MG63 (cell line): ENCODE measurements at regions not wholly inside any gene's neighbourhood (a gene's known extent, or its start where the extent isn't known, plus 50 kb on each side); places are given as distances from the start of the nearest gene placed in this dataset.
"Not testable (repeated sequence)": the region's sequence is repeated elsewhere in the genome, so short reads cannot be mapped to it uniquely, and the experiment has no call there.

Experiments used
- DNase-seq: peaks from one replicate; pipeline ENCODE4 v3.0.0-alpha.2; 2020
- H3K27me3 ChIP-seq: fragments of 250-450 bp; sonication (Bioruptor Pico); 2 replicates; pipeline ENCODE4 v1.5.1; 2020; ENCODE audit warnings: mild to moderate bottlenecking, moderate library complexity
- H3K36me3 ChIP-seq: fragments of 250-450 bp; sonication (Bioruptor Pico); 2 replicates; pipeline ENCODE4 v1.5.1; 2020; ENCODE audit warnings: mild to moderate bottlenecking, moderate library complexity
- H3K4me3 ChIP-seq: fragments of 250-450 bp; sonication (Bioruptor Pico); 2 replicates; pipeline ENCODE4 v1.5.1; 2020; ENCODE audit warnings: mild to moderate bottlenecking, moderate library complexity
- H3K9me3 ChIP-seq: fragments of 250-450 bp; sonication (Bioruptor Pico); 2 replicates; pipeline ENCODE4 v1.5.1; 2020; ENCODE audit warnings: mild to moderate bottlenecking, moderate library complexity

DNA sequence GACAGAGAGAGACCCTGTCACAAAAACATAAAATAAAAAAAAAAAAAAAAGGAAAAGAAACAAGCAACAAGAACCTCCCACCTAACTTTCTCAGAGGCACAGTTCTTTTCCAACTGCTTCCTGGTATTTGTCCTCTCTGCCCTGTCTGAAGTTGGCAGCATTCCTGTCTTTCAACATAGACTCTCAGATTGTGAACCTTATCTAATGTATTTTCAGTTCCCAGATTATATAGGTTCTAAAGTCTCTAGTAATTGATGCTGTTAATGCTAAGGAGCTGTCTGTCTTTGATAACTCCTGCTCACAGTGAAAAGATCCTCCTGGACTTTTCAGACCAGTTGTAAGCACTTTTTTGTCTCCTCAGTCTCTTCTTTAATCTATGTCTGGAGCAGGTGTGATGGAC lies 199.5 kb upstream of the P2RY1 start:
- H3K36me3 ChIP-seq = no peaks in the 10 kb centered on the region
- no peaks in the 10 kb centered on the region; the same call in 1 of the 2 replicates for H3K27me3 ChIP-seq
- H3K9me3 ChIP-seq = no peaks in the 10 kb centered on the region
- DNase-seq = no peak
- no peak overlapping the region for H3K4me3 ChIP-seq

DNA sequence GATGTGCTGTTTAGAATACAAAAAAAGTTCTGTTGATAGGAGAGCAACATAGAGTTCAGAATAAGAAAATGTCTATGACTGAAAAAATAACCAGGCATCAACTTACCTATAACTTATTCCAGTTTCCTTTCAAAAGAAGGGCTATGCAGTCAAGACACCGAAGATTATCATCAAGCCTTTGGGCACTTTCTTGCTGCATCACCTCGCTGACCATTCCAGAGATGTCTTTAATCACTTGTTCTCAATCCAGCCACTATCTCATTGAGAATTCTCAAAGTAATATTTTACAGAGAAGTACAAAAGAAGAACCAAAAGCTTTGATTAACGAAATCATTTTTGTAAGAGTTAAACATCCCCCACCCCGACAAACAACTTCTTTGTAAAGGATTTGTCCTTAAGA lies 198.3 kb upstream of the P2RY1 start:
- Histone ChIP-seq H3K36me3 (no peaks in the 10 kb centered on the region), H3K9me3 (no peaks in the 10 kb centered on the region), H3K4me3 (no peak overlapping the region), H3K27me3 (no peaks in the 10 kb centered on the region; the same call in 1 of the 2 replicates)
- DNase-seq = no peak

DNA sequence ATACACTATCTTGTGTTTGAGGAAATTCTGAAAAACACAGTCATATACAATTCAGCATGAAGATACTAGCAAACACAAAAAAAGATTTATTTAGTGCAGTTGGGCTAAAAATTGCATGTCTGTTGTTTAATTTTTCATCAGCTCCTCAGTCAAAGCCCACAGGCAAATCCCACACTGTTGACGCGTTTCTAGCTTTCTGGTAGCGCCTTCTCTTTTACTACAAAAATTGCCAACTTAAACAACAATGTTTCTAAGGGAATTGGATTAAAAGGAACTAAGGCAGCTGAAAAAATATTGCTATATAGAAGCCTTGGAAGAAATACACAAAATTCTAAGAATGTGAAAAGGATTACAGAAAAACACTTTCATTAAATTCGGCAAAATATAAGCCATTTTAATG lies 196.7 kb upstream of the P2RY1 start:
- DNase-seq = no peak
- Histone ChIP-seq H3K36me3 (no peaks in the 10 kb centered on the region), H3K4me3 (no peak overlapping the region), H3K9me3 (no peaks in the 10 kb centered on the region), H3K27me3 (no peaks in the 10 kb centered on the region)

DNA sequence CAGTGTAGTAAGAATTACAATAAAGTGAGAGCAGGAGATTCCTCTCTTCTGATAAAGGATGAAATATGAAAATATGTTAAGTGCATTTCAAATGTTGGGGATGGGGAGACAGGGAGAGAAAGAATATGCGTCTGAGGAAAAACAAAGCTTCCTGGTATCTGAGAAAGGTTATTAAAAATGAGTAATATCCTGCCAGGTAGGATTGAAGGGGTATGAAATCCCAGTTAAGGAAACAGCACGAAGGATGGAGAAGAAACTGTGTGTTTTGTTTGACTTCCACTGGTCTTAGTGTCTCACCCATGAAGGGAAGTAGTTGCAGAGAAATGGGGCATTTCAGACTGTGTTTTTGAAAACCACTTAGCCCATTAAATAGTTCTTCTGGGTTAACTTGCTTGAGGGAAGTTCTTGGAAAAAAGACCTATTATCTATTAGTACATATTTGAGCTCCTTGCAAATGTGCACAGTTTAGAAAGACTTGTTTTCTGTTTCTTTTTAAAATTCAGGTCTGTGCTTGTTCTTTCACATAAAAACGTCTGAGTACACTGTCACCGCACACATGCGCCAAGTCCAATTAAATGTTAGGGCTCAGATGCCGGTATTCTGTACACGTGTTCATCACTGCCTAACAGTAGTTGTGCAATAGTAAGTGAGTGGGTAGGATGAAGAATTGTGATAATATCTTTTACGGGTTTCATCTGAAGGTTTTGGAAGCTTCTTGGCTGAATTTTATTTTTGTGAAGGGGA lies 196.1 kb upstream of the P2RY1 start:
- no peak for DNase-seq
- no peaks in the 10 kb centered on the region for H3K27me3 ChIP-seq
- no peak overlapping the region for H3K4me3 ChIP-seq
- H3K9me3 ChIP-seq = no peaks in the 10 kb centered on the region; the same call in 1 of the 2 replicates
- no peaks in the 10 kb centered on the region for H3K36me3 ChIP-seq

DNA sequence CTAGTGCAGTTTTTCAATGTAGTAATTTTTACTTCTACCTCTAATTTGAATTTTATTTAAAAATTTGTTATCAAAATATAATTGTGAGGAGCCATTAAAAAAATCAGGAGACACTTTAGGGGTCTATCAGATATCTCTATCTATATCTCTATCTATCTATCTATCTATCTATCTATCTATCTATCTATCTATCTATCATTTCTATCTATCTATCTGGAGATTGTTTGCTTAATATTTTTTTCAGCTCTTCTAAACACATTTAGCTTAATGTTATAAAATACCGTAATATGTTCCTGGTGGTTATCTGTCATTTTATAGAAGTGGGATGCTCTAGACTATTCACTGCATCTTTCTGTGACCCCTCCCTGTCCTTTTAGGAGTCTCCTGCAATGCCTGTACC lies 193.7 kb upstream of the P2RY1 start:
- no peak for DNase-seq
- H3K27me3 ChIP-seq = no peaks in the 10 kb centered on the region
- H3K36me3 ChIP-seq = no peaks in the 10 kb centered on the region

DNA sequence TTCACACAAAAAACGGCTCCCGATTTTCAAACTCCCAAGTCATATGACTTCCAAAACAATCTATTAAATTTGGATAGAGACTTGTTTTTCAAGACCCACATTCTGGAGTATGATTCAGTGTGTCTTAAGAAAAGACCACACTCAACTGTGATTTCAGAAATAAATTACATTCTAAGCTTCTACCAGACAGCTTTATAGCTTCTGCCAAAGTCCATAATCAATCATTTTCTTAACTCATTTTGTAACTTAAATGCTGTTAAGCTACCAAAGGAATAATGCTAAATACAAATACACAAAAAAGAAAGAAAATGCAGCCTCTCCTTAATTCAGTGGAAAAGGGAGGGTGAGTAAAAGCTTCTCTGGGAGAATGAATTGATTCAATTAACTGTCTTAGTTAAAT lies 192.3 kb upstream of the P2RY1 start:
- DNase-seq = no peak
- no peaks in the 10 kb centered on the region; the same call in 1 of the 2 replicates for H3K9me3 ChIP-seq
- H3K36me3 ChIP-seq = no peaks in the 10 kb centered on the region
- no peak overlapping the region for H3K4me3 ChIP-seq
- no peaks in the 10 kb centered on the region for H3K27me3 ChIP-seq

More for the DNA sequence above, 193.7 kb upstream of the P2RY1 start:
- Histone ChIP-seq H3K9me3 (no peaks in the 10 kb centered on the region; the same call in 1 of the 2 replicates), H3K4me3 (no peak overlapping the region)

DNA sequence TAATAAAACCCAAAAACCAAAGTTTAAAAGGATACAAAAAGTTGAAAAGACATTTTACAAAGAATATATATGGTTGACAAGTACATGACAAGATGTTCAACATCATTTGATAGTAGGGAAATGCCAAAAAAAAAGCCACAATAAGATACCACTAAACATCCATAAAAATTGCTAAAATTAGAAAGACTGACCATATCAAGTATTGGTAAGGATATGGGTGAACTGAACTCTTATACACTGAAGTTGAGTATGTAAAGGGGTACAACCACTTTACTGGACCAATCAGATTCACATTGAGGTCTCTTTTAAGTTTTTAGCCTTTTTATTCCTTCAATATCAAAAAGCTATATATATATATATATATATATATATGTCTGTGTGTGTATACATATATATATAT lies 190.5 kb upstream of the P2RY1 start:
- no peaks in the 10 kb centered on the region for H3K36me3 ChIP-seq
- no peaks in the 10 kb centered on the region for H3K27me3 ChIP-seq
- no peak overlapping the region for H3K4me3 ChIP-seq
- no peak for DNase-seq
- H3K9me3 ChIP-seq = no peaks in the 10 kb centered on the region; the same call in 1 of the 2 replicates

DNA sequence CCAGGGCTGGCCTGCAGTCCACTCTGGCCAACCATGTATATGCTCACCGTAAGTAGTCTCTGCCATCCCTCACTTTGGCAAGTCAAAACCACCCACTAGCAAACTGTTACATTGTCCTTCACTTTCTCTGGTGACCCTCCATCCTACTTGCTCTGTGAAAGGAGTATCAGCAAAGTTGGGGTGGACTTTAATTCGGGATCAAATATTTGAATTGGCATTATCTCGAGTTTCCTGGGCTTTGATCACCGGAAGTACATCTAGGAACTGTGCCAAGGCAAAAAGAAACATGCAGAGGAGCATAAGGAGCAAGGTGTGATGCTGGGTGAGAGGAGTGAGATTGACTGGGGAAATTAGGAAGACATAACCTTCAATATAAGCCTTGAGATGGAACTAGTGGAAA lies 188.9 kb upstream of the P2RY1 start:
- H3K4me3 ChIP-seq = no peak overlapping the region
- DNase-seq = no peak
- no peaks in the 10 kb centered on the region for H3K36me3 ChIP-seq
- no peaks in the 10 kb centered on the region; the same call in 1 of the 2 replicates for H3K9me3 ChIP-seq
- H3K27me3 ChIP-seq = no peaks in the 10 kb centered on the region

DNA sequence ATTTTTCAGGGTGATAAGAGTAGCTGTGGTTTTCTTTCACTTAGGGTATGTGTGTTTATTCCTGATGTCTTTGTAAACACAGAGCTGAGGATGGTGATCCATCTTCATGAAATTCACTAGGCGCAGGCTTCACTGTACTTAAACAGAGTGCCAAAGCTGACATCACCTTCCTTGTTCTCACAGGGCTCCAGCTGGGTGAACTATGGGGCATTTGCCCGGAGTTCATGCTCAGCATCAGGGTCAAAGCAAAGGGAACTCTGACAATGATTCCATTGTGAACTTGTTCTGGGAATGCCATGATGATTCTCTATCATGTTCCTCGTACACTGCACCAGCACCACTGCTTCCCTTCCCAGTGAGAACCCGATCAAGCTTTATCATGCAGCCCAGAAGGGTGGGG lies 184.8 kb upstream of the P2RY1 start:
- no peaks in the 10 kb centered on the region for H3K9me3 ChIP-seq
- peak; percentile 52 for DNase-seq
- no peak overlapping the region for H3K4me3 ChIP-seq
- H3K27me3 ChIP-seq = no peaks in the 10 kb centered on the region
- no peaks in the 10 kb centered on the region for H3K36me3 ChIP-seq

DNA sequence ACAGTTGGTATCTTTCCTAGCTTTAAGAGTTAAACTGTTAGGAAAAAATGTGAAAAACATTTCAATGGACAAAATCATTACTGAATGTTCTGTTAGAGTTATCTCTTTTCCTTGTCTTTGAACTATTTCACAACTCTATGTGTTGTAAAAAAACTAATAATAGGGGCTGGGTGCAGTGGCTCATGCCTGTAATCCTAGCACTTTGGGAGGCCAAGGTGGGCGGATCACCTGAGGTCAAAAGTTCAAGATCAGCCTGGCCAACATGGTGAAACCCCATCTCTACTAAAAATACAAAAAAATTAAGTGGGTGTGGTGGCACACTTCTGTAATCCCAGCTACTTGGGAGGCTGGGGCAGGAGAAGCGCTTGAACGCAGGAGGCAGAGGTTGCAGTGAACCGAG lies 184.0 kb upstream of the P2RY1 start:
- not testable (repeated sequence) for H3K9me3 ChIP-seq, H3K27me3 ChIP-seq, DNase-seq, H3K36me3 ChIP-seq, H3K4me3 ChIP-seq

DNA sequence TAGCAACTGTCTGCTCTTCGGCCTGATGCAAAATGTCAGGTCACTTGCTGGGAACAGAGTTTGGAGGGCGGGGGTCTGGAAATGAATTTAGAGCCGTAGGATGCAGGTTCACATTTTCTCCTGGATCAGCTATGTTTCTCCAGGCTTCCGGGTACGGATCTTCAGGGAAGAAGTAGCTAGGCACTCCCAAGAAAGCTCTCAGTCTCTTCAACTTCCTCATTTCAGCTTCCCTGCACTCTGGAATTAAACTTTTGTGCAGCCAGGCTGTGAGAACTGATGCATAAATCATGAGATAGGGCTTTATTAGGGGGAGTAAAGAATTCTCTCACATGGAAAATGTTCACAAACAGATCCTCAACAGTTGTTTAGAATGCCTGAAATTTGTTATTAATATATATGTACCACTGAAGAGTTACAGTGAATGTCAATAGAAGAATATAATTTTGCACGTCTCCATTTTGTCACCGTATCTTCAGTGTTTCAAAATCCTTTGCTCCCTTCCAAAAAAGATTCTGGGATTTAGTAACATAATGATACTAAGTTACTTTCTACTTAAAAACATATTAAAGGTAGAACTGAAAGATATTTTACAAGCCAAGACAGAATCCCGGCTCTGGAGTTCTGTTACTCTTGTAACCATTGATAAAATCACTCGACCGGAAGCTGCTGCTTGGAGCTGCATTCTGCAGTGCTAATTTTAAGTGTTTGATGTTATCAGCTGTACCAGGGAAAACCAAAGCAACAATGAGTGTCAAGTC lies 178.5 kb upstream of the P2RY1 start:
- no peak overlapping the region for H3K4me3 ChIP-seq
- DNase-seq = no peak
- H3K27me3 ChIP-seq = no peaks in the 10 kb centered on the region
- H3K36me3 ChIP-seq = no peaks in the 10 kb centered on the region
- peaks cover 6% of the 10 kb centered on the region; the same call in 1 of the 2 replicates for H3K9me3 ChIP-seq

DNA sequence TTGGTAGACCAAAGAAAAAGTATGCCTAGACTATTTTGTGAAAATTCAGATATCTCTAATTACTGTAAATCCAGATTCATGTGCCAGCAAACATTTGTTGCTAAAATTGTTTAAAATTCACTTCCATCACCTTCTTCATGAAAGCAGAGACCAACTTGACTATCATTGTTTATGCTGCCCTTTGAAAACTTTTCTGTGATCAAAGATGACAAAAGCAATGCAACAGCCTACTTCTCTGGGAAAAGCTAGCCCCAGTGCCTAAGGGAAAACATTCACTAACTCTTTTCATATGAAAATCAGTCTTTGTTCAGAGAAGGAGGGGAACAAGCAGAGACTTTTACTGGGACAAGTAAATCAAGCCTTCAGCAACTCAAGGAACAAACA lies 178.0 kb upstream of the P2RY1 start:
- H3K9me3 ChIP-seq = peaks cover 6% of the 10 kb centered on the region; the same call in 1 of the 2 replicates
- no peak overlapping the region for H3K4me3 ChIP-seq
- DNase-seq = no peak
- H3K36me3 ChIP-seq = no peaks in the 10 kb centered on the region
- H3K27me3 ChIP-seq = no peaks in the 10 kb centered on the region

DNA sequence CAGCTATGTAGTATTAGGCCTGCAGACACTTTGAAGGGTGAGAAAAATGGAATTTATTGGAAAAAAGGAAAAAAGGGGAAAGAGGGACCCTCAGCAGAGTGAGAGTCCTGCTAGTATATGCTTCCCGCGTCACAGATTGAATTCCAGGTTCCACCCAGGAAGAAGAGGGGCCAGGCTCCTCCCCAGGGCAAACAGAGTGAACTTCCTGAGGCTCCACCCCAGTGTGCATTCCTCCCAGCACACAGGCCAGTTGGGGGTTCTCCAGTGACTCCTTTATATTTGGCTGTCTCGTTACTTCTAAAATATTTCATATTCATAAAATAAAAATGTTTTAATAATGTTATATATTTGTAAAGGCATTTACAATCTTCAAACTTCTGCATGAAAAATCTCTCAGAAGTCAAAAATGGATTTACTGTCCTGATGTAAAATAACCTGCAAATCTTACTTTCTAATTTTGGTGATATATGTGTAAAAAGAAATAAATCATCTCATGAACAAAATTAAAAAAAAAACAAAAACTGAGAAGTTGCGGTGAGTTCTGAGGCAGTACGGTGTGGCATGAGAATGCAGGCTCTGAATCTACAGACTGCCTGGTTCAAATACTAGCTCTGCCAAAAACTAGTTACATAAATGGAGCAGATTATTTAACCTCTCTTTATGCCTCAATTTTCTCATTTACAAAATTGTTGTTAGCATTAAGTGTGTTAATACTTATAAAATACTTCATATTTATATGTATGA lies 175.8 kb upstream of the P2RY1 start:
- DNase-seq = no peak
- Histone ChIP-seq H3K4me3 (no peak overlapping the region), H3K27me3 (no peaks in the 10 kb centered on the region), H3K9me3 (peaks cover 6% of the 10 kb centered on the region), H3K36me3 (no peaks in the 10 kb centered on the region)

DNA sequence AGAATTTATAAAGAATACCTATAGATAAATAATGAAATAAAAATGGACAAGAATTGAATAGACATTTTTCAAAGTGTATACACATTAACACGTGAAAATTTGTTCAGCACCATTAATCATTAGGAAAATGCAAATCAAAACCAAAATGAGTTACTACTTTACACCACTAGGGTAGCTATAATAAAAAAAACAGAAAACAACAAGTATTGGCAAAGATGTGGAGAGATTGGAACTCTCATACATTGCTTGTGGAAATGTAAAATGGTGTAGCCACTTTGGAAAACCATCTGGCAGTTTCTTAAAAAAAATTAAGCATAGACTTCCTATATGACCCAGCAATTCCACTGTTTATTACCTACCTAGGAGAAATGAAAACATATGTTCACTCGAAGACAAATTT lies 172.8 kb upstream of the P2RY1 start:
- no peaks in the 10 kb centered on the region for H3K27me3 ChIP-seq
- DNase-seq = no peak
- peaks cover 6% of the 10 kb centered on the region for H3K9me3 ChIP-seq
- H3K4me3 ChIP-seq = no peak overlapping the region
- no peaks in the 10 kb centered on the region for H3K36me3 ChIP-seq

DNA sequence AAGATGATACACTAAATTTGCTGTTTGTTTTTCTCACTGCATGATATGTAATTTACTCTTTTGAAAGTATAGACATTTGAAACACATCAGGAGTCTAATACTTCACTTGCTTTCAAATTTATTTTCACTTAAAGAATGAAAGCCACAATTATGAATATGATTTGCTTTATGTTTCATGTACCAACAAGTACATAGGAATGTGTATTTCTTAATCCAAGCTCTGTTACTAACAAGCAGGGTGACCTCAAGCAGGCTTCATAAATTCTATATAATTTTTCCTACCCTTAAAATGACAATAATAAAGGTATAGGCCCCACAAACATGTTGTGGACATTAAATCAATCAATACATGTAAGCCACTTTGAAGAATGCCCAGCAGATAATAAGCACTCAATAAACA lies 170.2 kb upstream of the P2RY1 start:
- H3K27me3 ChIP-seq = no peaks in the 10 kb centered on the region
- peaks cover 6% of the 10 kb centered on the region for H3K9me3 ChIP-seq
- DNase-seq = no peak
- H3K4me3 ChIP-seq = no peak overlapping the region
- H3K36me3 ChIP-seq = no peaks in the 10 kb centered on the region

DNA sequence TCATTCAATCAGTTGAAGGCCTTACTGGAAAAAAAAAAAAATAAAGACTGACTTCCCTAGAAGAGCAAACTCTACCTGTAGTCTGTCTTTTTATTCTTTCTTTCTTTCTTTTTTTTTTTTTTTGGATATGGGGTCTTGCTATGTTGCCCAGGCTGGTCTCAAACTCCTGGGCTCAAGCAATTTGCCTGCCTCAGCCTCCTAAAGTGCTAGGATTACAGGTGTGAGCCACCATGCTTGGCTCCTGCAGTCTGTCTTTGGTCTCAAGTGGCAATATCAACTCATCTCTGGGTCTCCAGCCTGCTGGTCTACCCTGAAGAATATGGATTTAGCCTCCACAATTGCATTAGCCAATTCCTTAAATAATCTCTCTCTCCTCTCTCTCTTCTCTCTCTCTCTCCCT lies 167.7 kb upstream of the P2RY1 start:
- H3K4me3 ChIP-seq = no peak overlapping the region

DNA sequence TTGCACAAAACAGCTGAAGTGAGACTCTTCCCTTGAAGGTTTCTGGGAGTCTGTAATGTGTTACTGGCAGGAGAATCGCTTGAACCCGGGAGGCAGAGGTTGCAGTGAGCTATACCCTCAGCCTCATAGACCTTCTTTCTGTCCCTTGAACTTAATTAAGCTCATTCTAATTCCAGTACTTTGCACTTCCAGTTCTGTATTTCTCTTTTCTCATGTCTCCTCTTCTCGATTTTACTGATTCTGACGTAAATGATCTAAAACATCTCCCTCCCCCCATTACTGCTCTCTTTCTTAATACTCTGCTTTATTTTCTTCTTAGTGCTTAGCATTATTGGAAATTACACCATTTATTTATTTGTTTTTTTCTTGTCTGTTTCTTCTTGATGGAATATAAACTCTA lies 165.4 kb upstream of the P2RY1 start:
- Histone ChIP-seq H3K27me3 (no peaks in the 10 kb centered on the region), H3K36me3 (no peaks in the 10 kb centered on the region), H3K9me3 (no peaks in the 10 kb centered on the region), H3K4me3 (no peak overlapping the region)
- no peak for DNase-seq

More for the DNA sequence above, 167.7 kb upstream of the P2RY1 start:
- Histone ChIP-seq H3K27me3 (no peaks in the 10 kb centered on the region), H3K9me3 (no peaks in the 10 kb centered on the region; the same call in 1 of the 2 replicates), H3K36me3 (no peaks in the 10 kb centered on the region)
- no peak for DNase-seq
